Activated T-cell treated with anti-CD3 and anti-CD28 coated beads, Interleukin-2, amount 50 U/mL, for 4 hours (primary cell): ENCODE measurements at regions not wholly inside any gene's neighbourhood (a gene's known extent, or its start where the extent isn't known, plus 50 kb on each side); places are given as distances from the start of the nearest gene placed in this dataset.
"Not testable (repeated sequence)": the region's sequence is repeated elsewhere in the genome, so short reads cannot be mapped to it uniquely, and the experiment has no call there.

Experiments used
- ATAC-seq, 2 donors: fragments of 200-7000 bp; cut with Tn5 transposase; one replicate each; pipeline ENCODE4 v1.10.0; 2021
- DNase-seq: peaks from one replicate; pipeline ENCODE4 v3.0.0-alpha.2; 2020
- H3K27me3 Mint-ChIP-seq: one replicate; pipeline ENCODE4 v1.8.0; 2021; ENCODE audit warnings: low read depth, mixed read lengths
- H3K36me3 Mint-ChIP-seq: one replicate; pipeline ENCODE4 v1.8.0; 2022; ENCODE audit warnings: mixed read lengths; ENCODE audit not compliant: insufficient read depth
- H3K4me1 Mint-ChIP-seq: one replicate; pipeline ENCODE4 v1.8.0; 2021; ENCODE audit warnings: low read depth, mixed read lengths
- H3K4me3 Mint-ChIP-seq: one replicate; pipeline ENCODE4 v1.8.0; 2021; ENCODE audit warnings: mild to moderate bottlenecking, moderate library complexity, mixed read lengths
- H3K9me3 Mint-ChIP-seq: one replicate; pipeline ENCODE4 v1.8.0; 2021; ENCODE audit warnings: mixed read lengths

- DNase-seq, result no peak
- peaks cover 9% of the 10 kb centered on the region for H3K27me3 Mint-ChIP-seq
- H3K9me3 Mint-ChIP-seq, result no peaks in the 10 kb centered on the region
- H3K36me3 Mint-ChIP-seq, result no peaks in the 10 kb centered on the region
- ATAC-seq, result no peak
- H3K4me1 Mint-ChIP-seq, result no peaks in the 10 kb centered on the region
- no peak overlapping the region for H3K4me3 Mint-ChIP-seq
Measured at GRCh38 chr5:50898966-50899365, 232.5 kb downstream of the PARP8 start.

- H3K27me3 Mint-ChIP-seq, result peaks cover 12% of the 10 kb centered on the region
Measured at GRCh38 chr5:50900952-50901510, 234.6 kb downstream of the PARP8 start.

DNA sequence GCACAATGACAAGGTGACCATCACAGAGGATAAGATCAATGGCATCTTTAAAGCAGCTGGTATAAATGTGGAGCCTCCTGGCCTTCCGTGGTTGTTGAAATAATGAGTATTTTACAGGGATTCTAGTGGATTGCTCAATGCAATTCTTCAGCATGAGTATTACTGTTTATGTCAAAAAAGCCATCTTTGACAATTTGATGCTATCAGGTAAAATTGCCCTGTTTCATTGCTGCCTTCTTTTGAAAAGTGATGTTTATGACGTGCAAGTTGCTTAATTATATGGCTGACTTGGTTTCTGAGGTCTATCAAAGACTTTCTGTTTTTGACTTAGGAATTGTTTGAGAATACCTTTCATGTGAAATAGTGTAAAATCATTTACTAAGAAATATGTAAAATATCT, 237.2 kb downstream of the PARP8 start:
- Mint-ChIP-seq H3K4me1 (no peaks in the 10 kb centered on the region), H3K4me3 (no peak overlapping the region)

More at GRCh38 chr5:50900952-50901510, 234.6 kb downstream of the PARP8 start:
- H3K9me3 Mint-ChIP-seq, result peaks cover 3% of the 10 kb centered on the region
- no peaks in the 10 kb centered on the region for H3K36me3 Mint-ChIP-seq
- no peaks in the 10 kb centered on the region for H3K4me1 Mint-ChIP-seq
- ATAC-seq, result no peak
- H3K4me3 Mint-ChIP-seq, result no peak overlapping the region
- no peak for DNase-seq

GRCh38 chr5:50905996-50906570, 239.6 kb downstream of the PARP8 start:
- Mint-ChIP-seq H3K9me3 (peaks cover 3% of the 10 kb centered on the region), H3K4me1 (no peaks in the 10 kb centered on the region), H3K36me3 (no peaks in the 10 kb centered on the region), H3K27me3 (peaks cover 16% of the 10 kb centered on the region), H3K4me3 (no peak overlapping the region)
- ATAC-seq, result no peak
- no peak for DNase-seq

More for the DNA sequence above, 237.2 kb downstream of the PARP8 start:
- ATAC-seq (no peak), DNase-seq (no peak)
- peaks cover 14% of the 10 kb centered on the region for H3K27me3 Mint-ChIP-seq
- H3K36me3 Mint-ChIP-seq, result no peaks in the 10 kb centered on the region
- H3K9me3 Mint-ChIP-seq, result peaks cover 3% of the 10 kb centered on the region

- H3K4me3 Mint-ChIP-seq, H3K9me3 Mint-ChIP-seq, H3K36me3 Mint-ChIP-seq, H3K4me1 Mint-ChIP-seq, ATAC-seq, DNase-seq: not testable (repeated sequence)
- H3K27me3 Mint-ChIP-seq, result peaks cover 12% of the 10 kb centered on the region
Measured at GRCh38 chr5:50920160-50920559, 253.7 kb downstream of the PARP8 start.

GRCh38 chr5:50921366-50922133, 255.1 kb downstream of the PARP8 start:
- Mint-ChIP-seq H3K4me3 (no peak overlapping the region), H3K36me3 (no peaks in the 10 kb centered on the region), H3K4me1 (no peaks in the 10 kb centered on the region), H3K27me3 (peaks cover 13% of the 10 kb centered on the region), H3K9me3 (no peaks in the 10 kb centered on the region)
- ATAC-seq (no peak), DNase-seq (no peak)

GRCh38 chr5:50922134-50922941, 255.9 kb downstream of the PARP8 start:
- not testable (repeated sequence) for H3K4me3 Mint-ChIP-seq, H3K36me3 Mint-ChIP-seq, DNase-seq, H3K9me3 Mint-ChIP-seq, H3K4me1 Mint-ChIP-seq
- H3K27me3 Mint-ChIP-seq, result peaks cover 13% of the 10 kb centered on the region
- peak; percentile 48 to 55 for ATAC-seq

DNA sequence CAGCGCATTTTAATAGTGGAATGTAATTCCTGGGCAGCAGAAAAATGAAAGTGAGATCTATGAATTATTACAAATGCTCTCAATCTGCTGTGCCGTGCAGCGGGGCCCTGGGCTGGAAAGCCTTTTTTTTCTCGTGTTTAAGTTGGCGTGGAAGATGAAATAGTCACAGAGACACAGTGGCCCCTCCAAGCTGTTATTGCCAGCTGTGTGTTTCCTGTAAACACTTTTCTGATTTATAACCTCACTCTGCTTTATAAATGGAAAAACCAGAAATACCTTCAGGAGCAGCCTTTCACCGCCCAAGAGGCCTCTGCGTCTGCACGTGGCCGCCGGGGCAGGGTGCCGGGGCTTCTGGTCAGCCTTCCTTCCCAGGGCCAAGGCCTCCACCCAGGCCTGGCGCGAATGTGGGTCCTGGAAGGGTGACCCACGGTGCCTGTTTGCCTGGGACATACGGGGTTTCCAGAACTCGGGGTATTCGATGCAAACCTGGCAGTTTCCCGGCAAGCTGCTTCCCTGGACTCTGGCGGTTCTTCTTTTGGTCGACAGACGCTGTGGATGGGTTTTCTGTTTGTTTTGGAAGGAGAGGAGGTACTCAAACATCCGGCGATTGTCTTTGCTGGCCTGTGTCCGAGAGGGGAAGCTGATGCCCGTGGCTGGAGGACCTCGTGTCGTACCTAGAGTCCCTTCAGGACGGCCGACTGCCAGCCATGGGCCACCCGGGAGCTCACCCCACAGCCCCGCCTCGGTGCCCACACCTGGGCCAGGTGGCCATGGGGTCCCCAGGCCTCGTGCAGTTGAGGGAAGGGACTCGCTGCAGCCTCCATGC, 256.7 kb downstream of the PARP8 start:
- Mint-ChIP-seq H3K4me1 (no peaks in the 10 kb centered on the region), H3K9me3 (no peaks in the 10 kb centered on the region), H3K4me3 (no peak overlapping the region), H3K36me3 (no peaks in the 10 kb centered on the region), H3K27me3 (peaks cover 13% of the 10 kb centered on the region)
- no peak for DNase-seq
- no peak for ATAC-seq

DNA sequence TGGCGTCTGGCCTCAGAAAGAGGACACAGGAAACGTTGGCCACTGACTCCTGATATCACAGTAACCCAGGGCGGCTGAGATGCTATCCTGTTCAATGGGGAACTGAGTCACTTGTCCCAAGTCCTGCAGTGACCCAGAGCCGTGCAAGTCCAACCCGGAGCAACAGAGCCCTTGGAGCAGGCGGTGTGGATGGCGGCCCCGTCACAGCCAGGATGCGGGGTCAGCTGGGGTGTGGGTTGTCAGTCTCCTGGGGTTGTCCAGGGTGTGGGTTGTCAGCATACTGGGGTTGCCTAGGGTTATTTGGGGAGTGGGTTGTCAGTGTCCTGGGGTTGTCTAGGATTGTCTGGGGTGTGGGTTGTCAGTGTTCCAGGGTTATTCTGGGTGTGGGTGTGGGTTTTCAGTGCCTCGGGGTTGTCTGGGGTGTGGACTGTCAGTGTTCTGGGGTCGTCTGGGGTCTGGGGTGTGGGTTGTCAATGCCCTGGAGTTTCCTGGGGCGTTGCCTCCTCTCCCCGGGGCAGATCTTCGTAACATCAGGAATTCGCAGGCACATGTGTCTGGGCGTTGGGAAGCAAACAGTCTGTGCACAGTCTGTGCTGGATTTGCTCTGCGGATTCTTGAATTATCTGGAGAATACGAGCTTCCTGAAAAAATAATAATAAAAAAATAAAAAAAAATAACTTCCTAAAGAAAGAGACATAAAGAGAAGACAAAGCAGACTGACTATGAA, 257.5 kb downstream of the PARP8 start:
- DNase-seq, result no peak
- peaks cover 13% of the 10 kb centered on the region for H3K27me3 Mint-ChIP-seq
- H3K4me1 Mint-ChIP-seq, result no peaks in the 10 kb centered on the region
- no peaks in the 10 kb centered on the region for H3K36me3 Mint-ChIP-seq
- H3K9me3 Mint-ChIP-seq, result no peaks in the 10 kb centered on the region
- no peak overlapping the region for H3K4me3 Mint-ChIP-seq
- no peak for ATAC-seq

DNA sequence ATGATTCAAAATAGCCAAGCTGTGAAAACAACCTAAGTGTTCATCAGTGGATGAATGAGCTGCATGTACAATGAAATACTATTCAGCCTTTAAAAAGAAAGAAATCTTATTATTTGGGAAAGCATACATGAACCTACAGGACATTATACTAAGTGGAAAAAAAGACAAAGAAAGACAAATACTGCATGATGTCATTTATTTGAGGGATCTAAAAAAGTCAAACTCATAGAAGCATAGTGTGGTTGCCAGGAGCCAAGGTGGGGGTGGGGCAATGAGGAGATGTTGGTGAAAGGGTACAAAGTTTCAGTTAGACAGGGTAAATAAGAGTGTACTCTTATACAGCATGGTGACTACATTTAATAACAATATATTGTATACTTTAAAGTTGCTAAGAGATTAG, 261.5 kb downstream of the PARP8 start:
- Mint-ChIP-seq H3K9me3 (no peaks in the 10 kb centered on the region), H3K4me3 (no peak overlapping the region), H3K36me3 (no peaks in the 10 kb centered on the region), H3K27me3 (peaks cover 11% of the 10 kb centered on the region), H3K4me1 (no peaks in the 10 kb centered on the region)
- ATAC-seq (no peak), DNase-seq (no peak)

- Mint-ChIP-seq H3K4me3 (no peak overlapping the region), H3K36me3 (no peaks in the 10 kb centered on the region), H3K4me1 (no peaks in the 10 kb centered on the region), H3K9me3 (no peaks in the 10 kb centered on the region), H3K27me3 (peaks cover 4% of the 10 kb centered on the region)
- no peak for ATAC-seq
- no peak for DNase-seq
Measured at GRCh38 chr5:50929174-50929573, 262.7 kb downstream of the PARP8 start.

GRCh38 chr5:50934343-50934742, 267.9 kb downstream of the PARP8 start:
- ATAC-seq (no peak), DNase-seq (no peak)
- Mint-ChIP-seq H3K4me3 (no peak overlapping the region), H3K36me3 (no peaks in the 10 kb centered on the region), H3K9me3 (no peaks in the 10 kb centered on the region), H3K4me1 (no peaks in the 10 kb centered on the region), H3K27me3 (peaks cover 8% of the 10 kb centered on the region)

DNA sequence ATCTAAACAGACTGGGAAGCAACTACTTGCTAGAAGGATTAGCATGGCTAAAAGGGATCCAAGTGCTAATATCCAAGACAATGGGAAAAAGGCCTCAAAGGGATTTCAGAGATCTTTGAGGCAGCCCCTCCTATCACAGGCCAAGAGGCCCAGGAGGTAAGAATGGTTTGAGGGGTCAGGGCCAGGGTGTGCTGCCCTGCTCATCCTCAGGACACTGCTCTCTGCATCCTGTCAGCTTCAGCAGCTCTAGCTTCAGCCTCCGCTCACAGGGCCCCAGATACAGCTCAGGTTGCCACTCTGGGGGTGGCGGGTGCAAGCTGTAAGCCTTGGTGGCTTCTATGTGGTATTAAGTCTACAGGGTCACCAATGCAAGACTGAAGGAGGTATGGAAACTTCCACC, 278.7 kb downstream of the PARP8 start:
- Mint-ChIP-seq H3K27me3 (no peaks in the 10 kb centered on the region), H3K4me3 (no peak overlapping the region)
- no peak for ATAC-seq

More for the DNA sequence above, 278.7 kb downstream of the PARP8 start:
- Mint-ChIP-seq H3K36me3 (no peaks in the 10 kb centered on the region), H3K9me3 (peaks cover 20% of the 10 kb centered on the region), H3K4me1 (no peaks in the 10 kb centered on the region)
- DNase-seq, result no peak
